ENCODE measurements at regions not wholly inside any gene's neighbourhood (a gene's known extent, or its start where the extent isn't known, plus 50 kb on each side); places are given as distances from the start of the nearest gene placed in this dataset.

- TF ChIP-seq GATA3 (IDR thresholded peaks at IDR 0.05; ENCODE audit: low read depth, low read length) (no peak), GATA2 (IDR thresholded peaks at IDR 0.05; ENCODE audit: low read depth, low read length) (no peak)
These were observed 201.4 kb downstream of the ZNF462 start for GRCh38 chr9:107064378-107064777.

- no peak for TF ChIP-seq GATA3 (IDR thresholded peaks at IDR 0.05; ENCODE audit: low read depth, low read length)
- no peak for TF ChIP-seq GATA2 (IDR thresholded peaks at IDR 0.05; ENCODE audit: low read depth, low read length)
These were observed 202.6 kb downstream of the ZNF462 start for GRCh38 chr9:107065549-107065948.

GRCh38 chr9:107067739-107068416 lies 204.9 kb downstream of the ZNF462 start:
- TF ChIP-seq GATA2 (IDR thresholded peaks at IDR 0.05; ENCODE audit: low read depth, low read length) (no peak), GATA3 (IDR thresholded peaks at IDR 0.05; ENCODE audit: low read depth, low read length) (no peak)

- TF ChIP-seq GATA3 (IDR thresholded peaks at IDR 0.05; ENCODE audit: low read depth, low read length) (no peak), GATA2 (IDR thresholded peaks at IDR 0.05; ENCODE audit: low read depth, low read length) (no peak)
These were observed 205.6 kb downstream of the ZNF462 start for GRCh38 chr9:107068581-107068980.

GRCh38 chr9:107070586-107070985 lies 207.6 kb downstream of the ZNF462 start:
- no peak for TF ChIP-seq GATA2 (IDR thresholded peaks at IDR 0.05; ENCODE audit: low read depth, low read length)
- no peak for TF ChIP-seq GATA3 (IDR thresholded peaks at IDR 0.05; ENCODE audit: low read depth, low read length)

- TF ChIP-seq GATA2 (IDR thresholded peaks at IDR 0.05; ENCODE audit: low read depth, low read length) (no peak), GATA3 (IDR thresholded peaks at IDR 0.05; ENCODE audit: low read depth, low read length) (no peak)
These were observed 205.0 kb upstream of the RAD23B start for GRCh38 chr9:107078061-107078460.

GRCh38 chr9:107079589-107079988 lies 203.5 kb upstream of the RAD23B start:
- TF ChIP-seq GATA3 (IDR thresholded peaks at IDR 0.05; ENCODE audit: low read depth, low read length) (no peak), GATA2 (IDR thresholded peaks at IDR 0.05; ENCODE audit: low read depth, low read length) (no peak)

GRCh38 chr9:107080130-107080529 lies 202.9 kb upstream of the RAD23B start:
- TF ChIP-seq GATA2 (IDR thresholded peaks at IDR 0.05; ENCODE audit: low read depth, low read length) = no peak

- TF ChIP-seq GATA2 (IDR thresholded peaks at IDR 0.05; ENCODE audit: low read depth, low read length) (no peak), GATA3 (IDR thresholded peaks at IDR 0.05; ENCODE audit: low read depth, low read length) (no peak)
These were observed 196.6 kb upstream of the RAD23B start for GRCh38 chr9:107086460-107086859.

- TF ChIP-seq GATA2 (IDR thresholded peaks at IDR 0.05; ENCODE audit: low read depth, low read length) (no peak), GATA3 (IDR thresholded peaks at IDR 0.05; ENCODE audit: low read depth, low read length) (no peak)
These were observed 195.9 kb upstream of the RAD23B start for GRCh38 chr9:107087222-107087621.

- TF ChIP-seq GATA2 (IDR thresholded peaks at IDR 0.05; ENCODE audit: low read depth, low read length) = no peak
- no peak for TF ChIP-seq GATA3 (IDR thresholded peaks at IDR 0.05; ENCODE audit: low read depth, low read length)
These were observed 192.9 kb upstream of the RAD23B start for GRCh38 chr9:107090218-107090617.

- TF ChIP-seq GATA3 (IDR thresholded peaks at IDR 0.05; ENCODE audit: low read depth, low read length) (no peak), GATA2 (IDR thresholded peaks at IDR 0.05; ENCODE audit: low read depth, low read length) (no peak)
These were observed 189.6 kb upstream of the RAD23B start for GRCh38 chr9:107093365-107094060.

GRCh38 chr9:107094370-107094769 lies 188.7 kb upstream of the RAD23B start:
- TF ChIP-seq GATA2 (IDR thresholded peaks at IDR 0.05; ENCODE audit: low read depth, low read length) = no peak
- TF ChIP-seq GATA3 (IDR thresholded peaks at IDR 0.05; ENCODE audit: low read depth, low read length) = no peak

GRCh38 chr9:107100591-107100990 lies 182.5 kb upstream of the RAD23B start:
- TF ChIP-seq GATA2 (IDR thresholded peaks at IDR 0.05; ENCODE audit: low read depth, low read length) (no peak), GATA3 (IDR thresholded peaks at IDR 0.05; ENCODE audit: low read depth, low read length) (no peak)

- TF ChIP-seq GATA2 (IDR thresholded peaks at IDR 0.05; ENCODE audit: low read depth, low read length) (no peak), GATA3 (IDR thresholded peaks at IDR 0.05; ENCODE audit: low read depth, low read length) (no peak)
These were observed 181.1 kb upstream of the RAD23B start for GRCh38 chr9:107102011-107102410.
